ENCODE measurements at regions not wholly inside any gene's neighbourhood (a gene's known extent, or its start where the extent isn't known, plus 50 kb on each side); places are given as distances from the start of the nearest gene placed in this dataset.

GRCh38 chr13:74922963-74923362 is 559.0 kb downstream of the TBC1D4 start:
- no peak overlapping the region for H3K4me3 ChIP-seq (ENCODE audit: low read depth, low read length)
- no peak for TF ChIP-seq POLR2A (IDR thresholded peaks at IDR 0.05; ENCODE audit: extremely low read depth, insufficient read length)
- TF ChIP-seq MYC (IDR thresholded peaks at IDR 0.05; ENCODE audit: low read depth, low read length), result no peak
- no peak for DNase-seq (ENCODE audit: low read depth)

- H3K4me3 ChIP-seq (ENCODE audit: low read depth, low read length), result no peak overlapping the region
- no peak for DNase-seq (ENCODE audit: low read depth)
- TF ChIP-seq MYC (IDR thresholded peaks at IDR 0.05; ENCODE audit: low read depth, low read length), result no peak
- TF ChIP-seq CTCF (IDR thresholded peaks at IDR 0.05; ENCODE audit: low read depth, low read length), result no peak
- TF ChIP-seq POLR2A (IDR thresholded peaks at IDR 0.05; ENCODE audit: extremely low read depth, insufficient read length), result no peak
- no peak for TF ChIP-seq MAX (IDR thresholded peaks at IDR 0.05; ENCODE audit: low read depth, low read length)
Observed at GRCh38 chr13:74921326-74921725, 560.6 kb downstream of the TBC1D4 start.

GRCh38 chr13:74920920-74921319 is 561.0 kb downstream of the TBC1D4 start:
- no peak overlapping the region for H3K4me3 ChIP-seq (ENCODE audit: low read depth, low read length)
- TF ChIP-seq MYC (IDR thresholded peaks at IDR 0.05; ENCODE audit: low read depth, low read length) (no peak), MAX (IDR thresholded peaks at IDR 0.05; ENCODE audit: low read depth, low read length) (no peak), CTCF (IDR thresholded peaks at IDR 0.05; ENCODE audit: low read depth, low read length) (no peak), POLR2A (IDR thresholded peaks at IDR 0.05; ENCODE audit: extremely low read depth, insufficient read length) (no peak)
- DNase-seq (ENCODE audit: low read depth), result no peak

GRCh38 chr13:74920361-74920760 is 561.6 kb downstream of the TBC1D4 start:
- DNase-seq (ENCODE audit: low read depth), result no peak
- no peak overlapping the region for H3K4me3 ChIP-seq (ENCODE audit: low read depth, low read length)
- no peak for TF ChIP-seq CTCF (IDR thresholded peaks at IDR 0.05; ENCODE audit: low read depth, low read length)
- no peak for TF ChIP-seq MAX (IDR thresholded peaks at IDR 0.05; ENCODE audit: low read depth, low read length)
- no peak for TF ChIP-seq MYC (IDR thresholded peaks at IDR 0.05; ENCODE audit: low read depth, low read length)
- no peak for TF ChIP-seq POLR2A (IDR thresholded peaks at IDR 0.05; ENCODE audit: extremely low read depth, insufficient read length)

GRCh38 chr13:74919914-74920313 is 562.1 kb downstream of the TBC1D4 start:
- no peak for TF ChIP-seq MAX (IDR thresholded peaks at IDR 0.05; ENCODE audit: low read depth, low read length)
- no peak for TF ChIP-seq CTCF (IDR thresholded peaks at IDR 0.05; ENCODE audit: low read depth, low read length)
- TF ChIP-seq MYC (IDR thresholded peaks at IDR 0.05; ENCODE audit: low read depth, low read length), result no peak
- no peak for TF ChIP-seq POLR2A (IDR thresholded peaks at IDR 0.05; ENCODE audit: extremely low read depth, insufficient read length)
- H3K4me3 ChIP-seq (ENCODE audit: low read depth, low read length), result no peak overlapping the region
- DNase-seq (ENCODE audit: low read depth), result no peak

- TF ChIP-seq CTCF (IDR thresholded peaks at IDR 0.05; ENCODE audit: low read depth, low read length) (no peak), MAX (IDR thresholded peaks at IDR 0.05; ENCODE audit: low read depth, low read length) (no peak), POLR2A (IDR thresholded peaks at IDR 0.05; ENCODE audit: extremely low read depth, insufficient read length) (no peak), MYC (IDR thresholded peaks at IDR 0.05; ENCODE audit: low read depth, low read length) (no peak)
- DNase-seq (ENCODE audit: low read depth), result no peak
- no peak overlapping the region for H3K4me3 ChIP-seq (ENCODE audit: low read depth, low read length)
Observed at GRCh38 chr13:74912898-74913297, 569.1 kb downstream of the TBC1D4 start.

All from NB4 (cell line).